ENCODE measurements at regions not wholly inside any gene's neighbourhood (a gene's known extent, or its start where the extent isn't known, plus 50 kb on each side); places are given as distances from the start of the nearest gene placed in this dataset.

- no peak for TF ChIP-seq CTCF (IDR thresholded peaks at IDR 0.05; ENCODE audit: insufficient read depth, low read length)
- H3K4me3 ChIP-seq (ENCODE audit: low read depth, low read length), result no peak overlapping the region
- DNase-seq (ENCODE audit: low read depth), result no peak
Observed at GRCh38 chr4:180717451-180718033, 1525.7 kb upstream of the TENM3 start.

- no peak for TF ChIP-seq CTCF (IDR thresholded peaks at IDR 0.05; ENCODE audit: insufficient read depth, low read length)
- DNase-seq (ENCODE audit: low read depth), result no peak
- no peak overlapping the region for H3K4me3 ChIP-seq (ENCODE audit: low read depth, low read length)
Observed at GRCh38 chr4:180721356-180721755, 1521.8 kb upstream of the TENM3 start.

GRCh38 chr4:180726611-180727010 is 1516.6 kb upstream of the TENM3 start:
- no peak for TF ChIP-seq CTCF (IDR thresholded peaks at IDR 0.05; ENCODE audit: insufficient read depth, low read length)
- no peak overlapping the region for H3K4me3 ChIP-seq (ENCODE audit: low read depth, low read length)
- DNase-seq (ENCODE audit: low read depth), result no peak

GRCh38 chr4:180727478-180727877 is 1515.7 kb upstream of the TENM3 start:
- DNase-seq (ENCODE audit: low read depth), result no peak
- no peak overlapping the region for H3K4me3 ChIP-seq (ENCODE audit: low read depth, low read length)
- no peak for TF ChIP-seq CTCF (IDR thresholded peaks at IDR 0.05; ENCODE audit: insufficient read depth, low read length)

- TF ChIP-seq CTCF (IDR thresholded peaks at IDR 0.05; ENCODE audit: insufficient read depth, low read length), result no peak
- DNase-seq (ENCODE audit: low read depth), result no peak
- H3K4me3 ChIP-seq (ENCODE audit: low read depth, low read length), result no peak overlapping the region
Observed at GRCh38 chr4:180734753-180735432, 1508.3 kb upstream of the TENM3 start.

- no peak for DNase-seq (ENCODE audit: low read depth)
- H3K4me3 ChIP-seq (ENCODE audit: low read depth, low read length), result no peak overlapping the region
- TF ChIP-seq CTCF (IDR thresholded peaks at IDR 0.05; ENCODE audit: insufficient read depth, low read length), result no peak
Observed at GRCh38 chr4:180741703-180742102, 1501.5 kb upstream of the TENM3 start.
